ENCODE measurements at regions not wholly inside any gene's neighbourhood (a gene's known extent, or its start where the extent isn't known, plus 50 kb on each side); places are given as distances from the start of the nearest gene placed in this dataset.

DNA sequence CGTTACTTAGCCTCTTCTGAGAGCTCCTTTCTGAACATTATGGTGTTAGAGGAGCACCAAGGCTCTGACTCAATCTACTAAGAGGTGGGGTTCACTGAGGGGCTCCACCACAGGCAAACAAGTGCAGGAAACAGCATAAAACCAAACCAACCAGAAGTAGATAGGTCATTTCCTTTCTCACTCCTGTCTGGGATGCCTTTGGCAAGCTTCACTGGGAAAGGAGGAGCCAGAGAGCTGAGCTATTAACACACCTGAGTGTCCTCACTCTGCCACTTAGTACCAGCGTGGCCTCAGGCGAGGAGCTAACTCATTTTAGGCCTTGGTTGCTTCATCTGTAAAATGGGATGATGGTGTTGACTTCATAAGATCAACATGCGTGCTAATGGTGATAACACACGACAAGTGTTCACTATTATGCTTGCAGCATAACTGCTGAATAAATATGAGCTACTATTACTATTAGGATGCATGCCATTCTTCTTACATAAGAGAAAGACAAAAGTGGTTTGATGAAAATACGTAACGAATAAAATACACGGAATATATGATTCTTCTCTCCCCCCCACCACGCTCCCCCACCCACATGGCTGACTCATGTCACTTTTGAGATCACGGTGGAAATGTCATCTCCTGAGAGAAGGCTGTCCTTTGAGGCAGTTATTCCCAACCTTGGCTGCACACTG lies 185.4 kb downstream of the BCAS1 start:
- no peak for TF ChIP-seq POLR2A (IDR thresholded peaks at IDR 0.05)
- TF ChIP-seq, protein P1, sequence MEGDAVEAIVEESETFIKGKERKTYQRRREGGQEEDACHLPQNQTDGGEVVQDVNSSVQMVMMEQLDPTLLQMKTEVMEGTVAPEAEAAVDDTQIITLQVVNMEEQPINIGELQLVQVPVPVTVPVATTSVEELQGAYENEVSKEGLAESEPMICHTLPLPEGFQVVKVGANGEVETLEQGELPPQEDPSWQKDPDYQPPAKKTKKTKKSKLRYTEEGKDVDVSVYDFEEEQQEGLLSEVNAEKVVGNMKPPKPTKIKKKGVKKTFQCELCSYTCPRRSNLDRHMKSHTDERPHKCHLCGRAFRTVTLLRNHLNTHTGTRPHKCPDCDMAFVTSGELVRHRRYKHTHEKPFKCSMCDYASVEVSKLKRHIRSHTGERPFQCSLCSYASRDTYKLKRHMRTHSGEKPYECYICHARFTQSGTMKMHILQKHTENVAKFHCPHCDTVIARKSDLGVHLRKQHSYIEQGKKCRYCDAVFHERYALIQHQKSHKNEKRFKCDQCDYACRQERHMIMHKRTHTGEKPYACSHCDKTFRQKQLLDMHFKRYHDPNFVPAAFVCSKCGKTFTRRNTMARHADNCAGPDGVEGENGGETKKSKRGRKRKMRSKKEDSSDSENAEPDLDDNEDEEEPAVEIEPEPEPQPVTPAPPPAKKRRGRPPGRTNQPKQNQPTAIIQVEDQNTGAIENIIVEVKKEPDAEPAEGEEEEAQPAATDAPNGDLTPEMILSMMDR (IDR thresholded peaks at IDR 0.05 in 4 of 5, conservative IDR thresholded peaks at IDR 0.05 in 1 of 5), result no peak

Measured in gastrocnemius medialis (tissue), 4 donors.